Liver (tissue), 8 donors: ENCODE measurements at regions not wholly inside any gene's neighbourhood (a gene's known extent, or its start where the extent isn't known, plus 50 kb on each side); places are given as distances from the start of the nearest gene placed in this dataset.

ENCODE experiments used
- DNase-seq: peaks from one replicate; pipeline ENCODE4 v3.0.0-alpha.2; 2017; ENCODE audit warnings: low spot score
- H3K27ac ChIP-seq, 2 donors: one replicate each; pipeline ENCODE4 v1.7.0; 2013; ENCODE audit warnings: inconsistent platforms in 2 of 2, low read length in 2 of 2, control low read depth in 1 of 2, low read depth in 1 of 2, mild to moderate bottlenecking in 1 of 2
- H3K27me3 ChIP-seq, 4 donors: one replicate each; pipeline versions ENCODE4 v1.6.1 to v1.7.0; 2013; ENCODE audit warnings: low read length in 3 of 4, inconsistent platforms in 1 of 4, mild to moderate bottlenecking in 1 of 4, moderate library complexity in 1 of 4; ENCODE audit not compliant: control insufficient read depth in 4 of 4, insufficient read depth in 4 of 4
- H3K36me3 ChIP-seq, 4 donors: one replicate each; pipeline versions ENCODE4 v1.6.1 to v1.7.0; 2013; ENCODE audit warnings: low read length in 3 of 4, mild to moderate bottlenecking in 3 of 4, low read depth in 1 of 4, moderate library complexity in 1 of 4; ENCODE audit not compliant: control insufficient read depth in 4 of 4, insufficient read depth in 3 of 4
- H3K4me1 ChIP-seq, 4 donors: one replicate each; pipeline versions ENCODE4 v1.6.1 to v1.7.0; 2013; ENCODE audit warnings: low read length in 3 of 4, mild to moderate bottlenecking in 3 of 4, moderate library complexity in 1 of 4; ENCODE audit not compliant: control insufficient read depth in 4 of 4, insufficient read depth in 4 of 4
- H3K4me3 ChIP-seq, 3 donors: one replicate each; pipeline versions ENCODE4 v1.6.1 to v1.7.0; 2013; ENCODE audit warnings: low read length in 3 of 3, control low read depth in 1 of 3, low read depth in 1 of 3, mild to moderate bottlenecking in 1 of 3
- H3K9ac ChIP-seq, 2 donors: one replicate each; pipeline ENCODE4 v1.7.0; 2013; ENCODE audit warnings: low read length in 2 of 2, mild to moderate bottlenecking in 2 of 2, moderate library complexity in 2 of 2, control low read depth in 1 of 2, low read depth in 1 of 2
- H3K9me3 ChIP-seq, 4 donors: one replicate each; pipeline versions ENCODE4 v1.6.1 to v1.7.0; 2013; ENCODE audit warnings: low read length in 3 of 4; ENCODE audit not compliant: control insufficient read depth in 4 of 4
- CTCF ChIP-seq: fragments of 150-350 bp; IDR thresholded peaks from 2 replicates; pipeline ENCODE4 v1.5.1; 2017; ENCODE audit warnings: improper control_type of control experiment, low read depth, low read length; ENCODE audit not compliant: missing input control
- EGR1 ChIP-seq, 2 donors: IDR thresholded peaks; 2 replicates each; pipeline ENCODE4 v1.6.1; 2016 to 2018; ENCODE audit warnings: antibody characterized with exemption in 2 of 2, low read depth in 2 of 2
- FOXA1 ChIP-seq: IDR thresholded peaks from 2 replicates; pipeline ENCODE4 v1.6.1; 2016; ENCODE audit warnings: antibody characterized with exemption
- FOXA2 ChIP-seq: IDR thresholded peaks from 2 replicates; pipeline ENCODE4 v1.6.1; 2016; ENCODE audit warnings: antibody characterized with exemption
- HNF4A ChIP-seq, 2 donors: conservative IDR thresholded peaks; 2 replicates each; pipeline ENCODE4 v1.6.1; 2016; ENCODE audit warnings: antibody characterized with exemption in 2 of 2, mild to moderate bottlenecking in 2 of 2
- HNF4G ChIP-seq: IDR thresholded peaks from 2 replicates; pipeline ENCODE4 v1.6.1; 2016; ENCODE audit warnings: antibody characterized with exemption
- NR2F2 ChIP-seq: IDR thresholded peaks from 2 replicates; pipeline ENCODE4 v1.6.1; 2016; ENCODE audit warnings: antibody characterized with exemption
- RAD21 ChIP-seq, 2 donors: IDR thresholded peaks; 2 replicates each; pipeline ENCODE4 v1.6.1; 2016; ENCODE audit warnings: antibody characterized with exemption in 2 of 2, mild to moderate bottlenecking in 2 of 2
- REST ChIP-seq: IDR thresholded peaks from 2 replicates; pipeline ENCODE4 v1.6.1; 2016; ENCODE audit warnings: antibody characterized with exemption, mild to moderate bottlenecking
- RXRA ChIP-seq, 2 donors: IDR thresholded peaks; 2 replicates each; pipeline ENCODE4 v1.6.1; 2017 to 2018; ENCODE audit warnings: antibody characterized with exemption in 2 of 2, mild to moderate bottlenecking in 1 of 2
- SP1 ChIP-seq: IDR thresholded peaks from 2 replicates; pipeline ENCODE4 v1.6.1; 2018; ENCODE audit warnings: antibody characterized with exemption, mild to moderate bottlenecking
- TAF1 ChIP-seq: conservative IDR thresholded peaks from 2 replicates; pipeline ENCODE4 v1.6.1; 2016; ENCODE audit warnings: antibody characterized with exemption, mild to moderate bottlenecking
- WGBS: extraction: QIAGEN DNeasy Blood & Tissue Kit; methylation state at CpG from one replicate; pipeline ENCODE4 v1.1.7; 2013; 5-methylcytosine and 5-hydroxymethylcytosine counted together
- TF ChIP-seq, protein P1 (sequence below): IDR thresholded peaks from 2 replicates; pipeline ENCODE4 v1.6.1; 2016; ENCODE audit warnings: antibody characterized with exemption
- TF ChIP-seq, protein P2 (sequence below): IDR thresholded peaks from 2 replicates; pipeline ENCODE4 v1.6.1; 2016; ENCODE audit warnings: antibody characterized with exemption
- donor health status: healthy.
- donor health status: healthy.
- donor health status: healthy.
- donor health status: healthy.
- donor health status: healthy.

- no peak for TF ChIP-seq RXRA (IDR thresholded peaks at IDR 0.05)
- TF ChIP-seq, protein P1, sequence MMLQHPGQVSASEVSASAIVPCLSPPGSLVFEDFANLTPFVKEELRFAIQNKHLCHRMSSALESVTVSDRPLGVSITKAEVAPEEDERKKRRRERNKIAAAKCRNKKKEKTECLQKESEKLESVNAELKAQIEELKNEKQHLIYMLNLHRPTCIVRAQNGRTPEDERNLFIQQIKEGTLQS = no peak
- TF ChIP-seq HNF4G = no peak
- no peak for TF ChIP-seq SP1
- TF ChIP-seq RAD21 (IDR thresholded peaks at IDR 0.05) = no peak
- H3K4me3 ChIP-seq = no peak overlapping the region
- no peak overlapping the region for H3K27ac ChIP-seq
- no peaks in the 10 kb centered on the region for H3K27me3 ChIP-seq
- no peak for DNase-seq
- WGBS = 74% methylated on average over 8 of the region's 8 CpGs
- H3K4me1 ChIP-seq = no peaks in the 10 kb centered on the region
- H3K9me3 ChIP-seq = no peaks in the 10 kb centered on the region
- H3K36me3 ChIP-seq = no peaks in the 10 kb centered on the region
- H3K9ac ChIP-seq = no peak overlapping the region
Measured at GRCh38 chr3:146685050-146685814, 80.1 kb upstream of the PLSCR5 start.

GRCh38 chr3:146682171-146682570, 77.0 kb upstream of the PLSCR5 start:
- Histone ChIP-seq H3K4me1 (no peaks in the 10 kb centered on the region), H3K36me3 (no peaks in the 10 kb centered on the region), H3K9me3 (no peaks in the 10 kb centered on the region), H3K27ac (no peak overlapping the region), H3K4me3 (no peak overlapping the region), H3K9ac (no peak overlapping the region), H3K27me3 (no peaks in the 10 kb centered on the region)
- TF ChIP-seq CTCF (no peak), SP1 (no peak), TAF1 (no peak), REST (no peak), FOXA2 (no peak), FOXA1 (no peak), NR2F2 (no peak), HNF4A (conservative IDR thresholded peaks at IDR 0.05) (no peak), EGR1 (IDR thresholded peaks at IDR 0.05; ENCODE audit: low read depth in 2 of 2) (no peak)
- TF ChIP-seq, protein P2, sequence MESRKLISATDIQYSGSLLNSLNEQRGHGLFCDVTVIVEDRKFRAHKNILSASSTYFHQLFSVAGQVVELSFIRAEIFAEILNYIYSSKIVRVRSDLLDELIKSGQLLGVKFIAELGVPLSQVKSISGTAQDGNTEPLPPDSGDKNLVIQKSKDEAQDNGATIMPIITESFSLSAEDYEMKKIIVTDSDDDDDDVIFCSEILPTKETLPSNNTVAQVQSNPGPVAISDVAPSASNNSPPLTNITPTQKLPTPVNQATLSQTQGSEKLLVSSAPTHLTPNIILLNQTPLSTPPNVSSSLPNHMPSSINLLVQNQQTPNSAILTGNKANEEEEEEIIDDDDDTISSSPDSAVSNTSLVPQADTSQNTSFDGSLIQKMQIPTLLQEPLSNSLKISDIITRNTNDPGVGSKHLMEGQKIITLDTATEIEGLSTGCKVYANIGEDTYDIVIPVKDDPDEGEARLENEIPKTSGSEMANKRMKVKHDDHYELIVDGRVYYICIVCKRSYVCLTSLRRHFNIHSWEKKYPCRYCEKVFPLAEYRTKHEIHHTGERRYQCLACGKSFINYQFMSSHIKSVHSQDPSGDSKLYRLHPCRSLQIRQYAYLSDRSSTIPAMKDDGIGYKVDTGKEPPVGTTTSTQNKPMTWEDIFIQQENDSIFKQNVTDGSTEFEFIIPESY = no peak
- 70% methylated on average over 5 of the region's 5 CpGs for WGBS
- no peak for DNase-seq
